ENCODE measurements at regions not wholly inside any gene's neighbourhood (a gene's known extent, or its start where the extent isn't known, plus 50 kb on each side); places are given as distances from the start of the nearest gene placed in this dataset.

- WGBS (ENCODE audit: insufficient coverage, insufficient replicate concordance, low lambda C conversion rate, missing lambda C conversion rate), result 2% methylated on average over 2 of the region's 2 CpGs
- H3K27me3 ChIP-seq (replicated peaks in 1 of 2; ENCODE audit: control insufficient read depth in 2 of 2, insufficient read depth in 2 of 2, low read length in 1 of 2), result no peaks in the 10 kb centered on the region
- no peaks in the 10 kb centered on the region for H3K4me1 ChIP-seq (ENCODE audit: control insufficient read depth, insufficient read depth, low read length)
- no peaks in the 10 kb centered on the region for H3K79me2 ChIP-seq (ENCODE audit: control insufficient read depth, insufficient read depth, low read length)
- no peak overlapping the region for H3K27ac ChIP-seq (ENCODE audit: control insufficient read depth, insufficient read depth)
- TF ChIP-seq BRCA1 (IDR thresholded peaks at IDR 0.05; ENCODE audit: low read depth, low read length) (no peak), SKIL (IDR thresholded peaks at IDR 0.05; ENCODE audit: low read depth, poor library complexity, severe bottlenecking) (no peak), JUND (IDR thresholded peaks at IDR 0.05; ENCODE audit: low read depth, low read length) (no peak), GATAD2B (conservative IDR thresholded peaks at IDR 0.05; ENCODE audit: low read depth) (no peak), SMAD1 (IDR thresholded peaks at IDR 0.05; ENCODE audit: low read depth, partially characterized antibody) (no peak), CBX3 (IDR thresholded peaks at IDR 0.05; ENCODE audit: borderline replicate concordance, low read depth) (no peak), IKZF1 (conservative IDR thresholded peaks at IDR 0.05) (no peak), SMARCA5 (IDR thresholded peaks at IDR 0.05) (no peak), SUZ12 (IDR thresholded peaks at IDR 0.05; ENCODE audit: unreplicated experiment) (no peak), KLF5 (IDR thresholded peaks at IDR 0.05; ENCODE audit: partially characterized antibody) (no peak), CREB1 (IDR thresholded peaks at IDR 0.05; ENCODE audit: low read depth) (no peak), MTA3 (IDR thresholded peaks at IDR 0.05; ENCODE audit: borderline replicate concordance, low read length) (no peak), HDAC2 (IDR thresholded peaks at IDR 0.05) (no peak)
- ChIA-PET POLR2A (no interaction called here), RAD21 (ENCODE audit: unreplicated experiment) (no interaction called here), SMC1A (ENCODE audit: uncharacterized antibody, unreplicated experiment) (no interaction called here), CTCF (no interaction called here)
- intact Hi-C loops (cut with micrococcal nuclease; ENCODE audit: unreplicated experiment), result no loop called here
- H3K9ac ChIP-seq (ENCODE audit: control insufficient read depth, insufficient read depth, low read length), result no peak overlapping the region
- FAIRE-seq, result no peak
- H2AFZ ChIP-seq (ENCODE audit: control insufficient read depth, low read depth, low read length), result no peak overlapping the region
- no peak for DNase-seq (ENCODE audit: low read depth, low spot score)
- no TSS peak for BruUV-seq (replicated peaks)
- H3K9me3 ChIP-seq (replicated peaks; ENCODE audit: control insufficient read depth, insufficient read depth, low read length), result no peaks in the 10 kb centered on the region
- no peak for ATAC-seq
- H3K4me3 ChIP-seq, result no peak overlapping the region
- no peak overlapping the region for H3K4me2 ChIP-seq (ENCODE audit: control insufficient read depth, insufficient read depth)
- in situ Hi-C loops (cut with MboI), result no loop called here
- H4K20me1 ChIP-seq (ENCODE audit: control insufficient read depth, insufficient read depth), result no peaks in the 10 kb centered on the region
- H3K36me3 ChIP-seq (ENCODE audit: control insufficient read depth in 2 of 2, insufficient read depth in 2 of 2, low read length in 1 of 2), result no peaks in the 10 kb centered on the region
Observed at GRCh38 chr5:63341442-63341841, 620.8 kb downstream of the HTR1A start.

All from GM12878 (cell line).